HepG2 (cell line): ENCODE measurements at regions not wholly inside any gene's neighbourhood (a gene's known extent, or its start where the extent isn't known, plus 50 kb on each side); places are given as distances from the start of the nearest gene placed in this dataset.

ENCODE experiments used
- ATAC-seq: fragments of 200-7000 bp; cut with Tn5 transposase; 3 replicates; pipeline ENCODE4 v1.9.1; 2020; ENCODE audit warnings: mild to moderate bottlenecking, moderate library complexity
- BruUV-seq: library from RNA; stranded (reverse); fragments of 400-500 nt; replicated peaks from 2 replicates; lab custom pipeline; 2021; lab: Mats Ljungman, UMichigan
- CTCF ChIA-PET: fragments of 300-600 bp; formaldehyde crosslinking; extraction: SDS; loops from one replicate; lab custom pipeline; 2021; ENCODE audit warnings: low total read pairs, inconsistent platforms, low intra/inter-chr PET ratio; lab: Yijun Ruan, JAX
- POLR2A ChIA-PET: fragments of 350-600 bp; sonication (Branson Sonifier 250); formaldehyde crosslinking; loops from one replicate; lab custom pipeline; 2020; ENCODE audit warnings: antibody characterized with exemption, inconsistent platforms; lab: Yijun Ruan, JAX
- DNase-seq: peaks from one replicate; pipeline ENCODE4 v3.0.0-alpha.2; 2015; ENCODE audit warnings: low spot score
- FAIRE-seq: peaks from 3 replicates; lab custom pipeline; 2011; peaks lifted over from hg19 to GRCh38; lab: Jason Lieb, UNC
- H2AFZ ChIP-seq: one replicate; pipeline ENCODE4 v1.6.1; 2011; ENCODE audit warnings: low read length, inconsistent platforms
- H3K27ac ChIP-seq: fragments of 300-600 bp; 3 replicates; pipeline ENCODE4 v1.8.0; 2011; ENCODE audit warnings: mixed run types, mild to moderate bottlenecking, mixed read lengths, low read length, inconsistent platforms; ENCODE audit not compliant: insufficient read depth; ENCODE audit errors: extremely low read length
- H3K27me3 ChIP-seq, 2 experiments: fragments of 200-600 bp in 1 of 2; 2 replicates in 1 of 2; 3 replicates in 1 of 2; pipeline versions ENCODE4 v1.6.0 to v1.8.0; 2011; ENCODE audit warnings: low read length in 2 of 2, mild to moderate bottlenecking in 2 of 2, moderate library complexity in 2 of 2, inconsistent platforms in 1 of 2; ENCODE audit not compliant: insufficient read depth in 2 of 2, control insufficient read depth in 1 of 2
- H3K36me3 ChIP-seq, 2 experiments: fragments of 200-600 bp in 1 of 2; replicated peaks in 1 of 2; 2 replicates in 1 of 2; 3 replicates in 1 of 2; pipeline versions ENCODE4 v1.5.1 to v1.8.0; 2011; ENCODE audit warnings: low read length in 2 of 2, inconsistent platforms in 1 of 2; ENCODE audit not compliant: insufficient read depth in 2 of 2, control insufficient read depth in 1 of 2
- H3K4me1 ChIP-seq: 2 replicates; pipeline ENCODE4 v1.5.1; 2012; ENCODE audit warnings: low read length, inconsistent platforms; ENCODE audit not compliant: insufficient read depth
- H3K4me2 ChIP-seq: 2 replicates; pipeline ENCODE4 v1.6.0; 2011; ENCODE audit warnings: low read depth, low read length, inconsistent platforms
- H3K4me3 ChIP-seq, 3 experiments: fragments of 200-600 bp in 1 of 3; sonication (generic), shearing (Covaris generic) in 1 of 3; replicated peaks in 1 of 3; 2 replicates each; pipeline ENCODE4 v1.5.1; 2011 to 2016; ENCODE audit warnings: low read length in 3 of 3, inconsistent platforms in 2 of 3, low read depth in 2 of 3, mild to moderate bottlenecking in 2 of 3, control low read depth in 1 of 3, mixed read lengths in 1 of 3; ENCODE audit not compliant: insufficient read depth in 1 of 3
- H3K79me2 ChIP-seq: one replicate; pipeline ENCODE4 v1.6.1; 2011; ENCODE audit warnings: low read length, inconsistent platforms; ENCODE audit not compliant: insufficient read depth
- H3K9ac ChIP-seq: 2 replicates; pipeline ENCODE4 v1.6.0; 2011; ENCODE audit warnings: mild to moderate bottlenecking, low read depth, low read length, inconsistent platforms; ENCODE audit not compliant: insufficient read depth
- H3K9me3 ChIP-seq: 2 replicates; pipeline ENCODE4 v1.5.1; 2012; ENCODE audit warnings: mild to moderate bottlenecking, low read length
- H4K20me1 ChIP-seq: 2 replicates; pipeline ENCODE4 v1.6.0; 2011; ENCODE audit warnings: inconsistent platforms, mild to moderate bottlenecking, low read length, moderate library complexity; ENCODE audit not compliant: insufficient read depth
- MAFF ChIP-seq: IDR thresholded peaks from 2 replicates; pipeline ENCODE4 v1.6.1; 2011; ENCODE audit warnings: low read depth, low read length, improper control_type of control experiment
- SP5 ChIP-seq: IDR thresholded peaks from 2 replicates; pipeline ENCODE4 v1.6.1; 2016; ENCODE audit warnings: low read depth, borderline replicate concordance
- STAT6 ChIP-seq: sonication (generic); formaldehyde crosslinking; IDR thresholded peaks from 2 replicates; pipeline ENCODE4 v1.4.0; 2020; ENCODE audit warnings: missing genetic modification reagents, mild to moderate bottlenecking, borderline replicate concordance
- THRA ChIP-seq: sonication (generic); formaldehyde crosslinking; IDR thresholded peaks from 2 replicates; pipeline ENCODE4 v1.4.0; 2020; ENCODE audit warnings: missing genetic modification reagents, borderline replicate concordance
- ZNF225 ChIP-seq: sonication (generic); formaldehyde crosslinking; IDR thresholded peaks from 2 replicates; pipeline ENCODE4 v1.4.0; 2020; ENCODE audit warnings: mild to moderate bottlenecking, missing genetic modification reagents
- ZNF30 ChIP-seq: sonication (generic); formaldehyde crosslinking; IDR thresholded peaks from 2 replicates; pipeline ENCODE4 v1.5.0; 2020; ENCODE audit warnings: mild to moderate bottlenecking, missing genetic modification reagents
- ZNF510 ChIP-seq: sonication (generic); formaldehyde crosslinking; IDR thresholded peaks from 2 replicates; pipeline ENCODE4 v1.4.0; 2020; ENCODE audit warnings: low read depth, mild to moderate bottlenecking, missing genetic modification reagents
- WGBS: methylation state at CpG from one replicate; pipeline ENCODE4 v1.1.6; 2017; ENCODE audit warnings: low lambda C conversion rate; 5-methylcytosine and 5-hydroxymethylcytosine counted together
- in situ Hi-C: cut with HindIII; loops from 2 replicates; pipeline ENCODE4 v1.10.0; 2017; ENCODE audit warnings: low pct_unique_long_range_greater_than_20kb; ENCODE audit not compliant: extremely low pct_ligation_motif_present
- intact Hi-C: fragments of 100-400 bp; cut with micrococcal nuclease; formaldehyde crosslinking; loops from one replicate; pipeline ENCODE4 v1.10.0; 2022; ENCODE audit not compliant: unreplicated experiment

- ChIA-PET POLR2A (no interaction called here), CTCF (no interaction called here)
- H3K4me3 ChIP-seq = no peak overlapping the region
- in situ Hi-C loops = no loop called here
- FAIRE-seq (no peak), ATAC-seq (no peak), DNase-seq (no peak)
- H3K4me2 ChIP-seq = no peak overlapping the region
- TF ChIP-seq ZNF30 (CRISPR knock-in tag) (no peak), ZNF225 (CRISPR knock-in tag) (no peak), ZNF510 (no peak), SP5 (CRISPR knock-in tag) (no peak)
- peaks cover 48% of the 10 kb centered on the region for H3K9me3 ChIP-seq
- BruUV-seq = no TSS peak
- H3K27ac ChIP-seq = no peak overlapping the region
- H3K36me3 ChIP-seq = no peaks in the 10 kb centered on the region
- H4K20me1 ChIP-seq = no peaks in the 10 kb centered on the region
- no peaks in the 10 kb centered on the region for H3K4me1 ChIP-seq
- WGBS = 4% methylated on average over 2 of the region's 2 CpGs
- no peak overlapping the region for H2AFZ ChIP-seq
- H3K9ac ChIP-seq = no peak overlapping the region
- intact Hi-C loops = no loop called here
- H3K79me2 ChIP-seq = no peaks in the 10 kb centered on the region
- H3K27me3 ChIP-seq = no peaks in the 10 kb centered on the region; a peak in 1 of 5 replicates
Measured at GRCh38 chr20:61096463-61096862, 155.6 kb upstream of the CDH4 start.

- CTCF ChIA-PET = no interaction called here
- 17% methylated on average over 12 of the region's 12 CpGs for WGBS
Measured at GRCh38 chr20:61099806-61100205, 152.3 kb upstream of the CDH4 start.

More at GRCh38 chr20:61099806-61100205, 152.3 kb upstream of the CDH4 start:
- intact Hi-C loops (no loop called here), in situ Hi-C loops (no loop called here)
- Histone ChIP-seq H4K20me1 (no peaks in the 10 kb centered on the region), H3K4me2 (no peak overlapping the region), H3K4me3 (no peak overlapping the region), H3K79me2 (no peaks in the 10 kb centered on the region), H3K9ac (no peak overlapping the region), H3K27ac (no peak overlapping the region), H3K9me3 (peaks cover 28% of the 10 kb centered on the region), H3K4me1 (no peaks in the 10 kb centered on the region), H2AFZ (no peak overlapping the region), H3K36me3 (no peaks in the 10 kb centered on the region), H3K27me3 (peaks cover 0 to 7% of the 10 kb centered on the region in 2 experiments; a peak in 2 of 5 replicates)
- POLR2A ChIA-PET = no interaction called here
- FAIRE-seq (no peak), DNase-seq (no peak), ATAC-seq (no peak)
- TF ChIP-seq THRA (CRISPR knock-in tag) (no peak), MAFF (no peak), STAT6 (no peak)
- no TSS peak for BruUV-seq
